Nephron (organoid): ENCODE measurements at regions not wholly inside any gene's neighbourhood (a gene's known extent, or its start where the extent isn't known, plus 50 kb on each side); places are given as distances from the start of the nearest gene placed in this dataset.

ENCODE experiments used
- H3K27ac Mint-ChIP-seq, 3 experiments: 2 replicates each; pipeline ENCODE4 v1.8.0; 2020; ENCODE audit warnings: mixed read lengths in 3 of 3, mild to moderate bottlenecking in 2 of 3, moderate library complexity in 1 of 3
- H3K27me3 Mint-ChIP-seq: 2 replicates; pipeline ENCODE4 v1.8.0; 2021; ENCODE audit warnings: low read depth, mild to moderate bottlenecking, moderate library complexity, mixed read lengths
- H3K36me3 Mint-ChIP-seq: 2 replicates; pipeline ENCODE4 v1.8.0; 2020; ENCODE audit warnings: low read depth, mixed read lengths
- H3K4me1 Mint-ChIP-seq: 2 replicates; pipeline ENCODE4 v1.8.0; 2020; ENCODE audit warnings: mixed read lengths
- H3K4me3 Mint-ChIP-seq, 3 experiments: 2 replicates each; pipeline ENCODE4 v1.8.0; 2020; ENCODE audit warnings: mild to moderate bottlenecking in 3 of 3, mixed read lengths in 3 of 3, moderate library complexity in 2 of 3
- H3K9me3 Mint-ChIP-seq: 2 replicates; pipeline ENCODE4 v1.8.0; 2020; ENCODE audit warnings: mixed read lengths
- TF ChIP-seq, protein P1 (sequence below), 3 experiments: fragments of 200-600 bp; sonication (generic); IDR thresholded peaks; one replicate each; pipeline ENCODE4 v1.5.0; 2021; ENCODE audit warnings: antibody characterized with exemption in 3 of 3; ENCODE audit not compliant: unreplicated experiment in 3 of 3

DNA sequence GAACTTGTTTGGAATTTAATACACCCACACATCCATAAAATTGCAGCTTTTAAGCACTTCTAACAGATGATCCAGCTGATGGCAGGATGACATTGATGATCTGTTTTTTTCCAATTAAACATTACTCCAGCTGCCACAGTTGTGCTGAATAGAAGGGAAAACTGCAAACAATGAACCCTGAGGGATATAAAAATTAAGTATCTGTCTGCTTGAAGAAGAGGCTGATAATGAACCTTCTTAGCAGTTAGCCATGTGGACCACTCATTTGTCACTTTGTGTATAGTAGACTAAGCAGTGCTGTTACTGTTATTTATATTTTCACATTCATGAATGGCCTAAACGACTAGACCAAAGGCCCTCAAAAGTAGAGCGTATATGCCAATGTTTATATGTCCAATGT, 1201.0 kb upstream of the LRRTM1 start:
- Mint-ChIP-seq H3K4me1 (no peaks in the 10 kb centered on the region), H3K4me3 (no peak overlapping the region), H3K27ac (no peak overlapping the region), H3K36me3 (no peaks in the 10 kb centered on the region), H3K27me3 (no peaks in the 10 kb centered on the region), H3K9me3 (no peaks in the 10 kb centered on the region)
- TF ChIP-seq, protein P1, sequence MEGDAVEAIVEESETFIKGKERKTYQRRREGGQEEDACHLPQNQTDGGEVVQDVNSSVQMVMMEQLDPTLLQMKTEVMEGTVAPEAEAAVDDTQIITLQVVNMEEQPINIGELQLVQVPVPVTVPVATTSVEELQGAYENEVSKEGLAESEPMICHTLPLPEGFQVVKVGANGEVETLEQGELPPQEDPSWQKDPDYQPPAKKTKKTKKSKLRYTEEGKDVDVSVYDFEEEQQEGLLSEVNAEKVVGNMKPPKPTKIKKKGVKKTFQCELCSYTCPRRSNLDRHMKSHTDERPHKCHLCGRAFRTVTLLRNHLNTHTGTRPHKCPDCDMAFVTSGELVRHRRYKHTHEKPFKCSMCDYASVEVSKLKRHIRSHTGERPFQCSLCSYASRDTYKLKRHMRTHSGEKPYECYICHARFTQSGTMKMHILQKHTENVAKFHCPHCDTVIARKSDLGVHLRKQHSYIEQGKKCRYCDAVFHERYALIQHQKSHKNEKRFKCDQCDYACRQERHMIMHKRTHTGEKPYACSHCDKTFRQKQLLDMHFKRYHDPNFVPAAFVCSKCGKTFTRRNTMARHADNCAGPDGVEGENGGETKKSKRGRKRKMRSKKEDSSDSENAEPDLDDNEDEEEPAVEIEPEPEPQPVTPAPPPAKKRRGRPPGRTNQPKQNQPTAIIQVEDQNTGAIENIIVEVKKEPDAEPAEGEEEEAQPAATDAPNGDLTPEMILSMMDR (IDR thresholded peaks at IDR 0.05; ENCODE audit: unreplicated experiment in 3 of 3), result no peak

DNA sequence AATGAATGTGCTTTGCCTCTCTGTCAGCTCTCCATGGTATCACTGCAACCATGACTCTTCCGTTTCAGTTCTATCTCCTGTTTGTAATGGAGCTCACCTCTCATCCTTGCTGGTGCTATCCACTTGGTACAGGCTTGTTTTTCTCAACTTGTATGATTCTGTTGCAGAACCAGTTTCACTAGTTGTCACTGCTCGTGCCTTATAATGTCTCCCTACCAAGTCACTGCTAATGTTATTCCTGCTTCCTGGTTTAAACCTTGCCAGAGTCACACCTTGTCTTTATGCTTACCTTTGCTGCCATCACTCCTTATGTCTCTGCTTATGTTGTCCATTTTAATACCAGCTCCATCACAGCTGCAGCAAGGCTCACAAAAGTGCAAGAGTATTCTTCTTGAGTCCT, 1191.0 kb upstream of the LRRTM1 start:
- Mint-ChIP-seq H3K4me3 (no peak overlapping the region), H3K4me1 (no peaks in the 10 kb centered on the region), H3K36me3 (no peaks in the 10 kb centered on the region), H3K27ac (no peak overlapping the region), H3K9me3 (no peaks in the 10 kb centered on the region), H3K27me3 (no peaks in the 10 kb centered on the region)
- TF ChIP-seq, protein P1 (IDR thresholded peaks at IDR 0.05; ENCODE audit: unreplicated experiment in 3 of 3), result no peak

DNA sequence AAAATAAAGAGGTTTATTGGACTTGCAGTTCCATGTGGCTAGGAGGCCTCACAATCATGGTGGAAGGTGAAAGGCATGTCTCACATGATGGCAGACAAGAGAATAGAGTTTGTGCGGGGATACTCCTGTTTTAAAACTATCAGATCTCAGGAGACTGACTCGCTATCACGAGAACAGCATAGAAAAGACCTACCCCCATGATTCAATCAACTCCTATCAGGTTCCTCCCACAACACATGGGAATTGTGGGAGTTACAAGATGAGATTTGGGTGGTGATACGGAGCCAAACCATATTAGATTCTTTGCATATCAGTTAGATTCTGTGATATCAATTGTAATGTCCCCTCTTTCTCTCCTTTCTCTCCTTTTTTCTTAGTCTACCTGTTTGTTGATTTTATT, 1178.7 kb upstream of the LRRTM1 start:
- Mint-ChIP-seq H3K27ac (no peak overlapping the region), H3K9me3 (peaks cover 5% of the 10 kb centered on the region), H3K4me1 (no peaks in the 10 kb centered on the region), H3K36me3 (no peaks in the 10 kb centered on the region), H3K4me3 (no peak overlapping the region), H3K27me3 (no peaks in the 10 kb centered on the region)
- TF ChIP-seq, protein P1 (IDR thresholded peaks at IDR 0.05; ENCODE audit: unreplicated experiment in 3 of 3), result no peak

DNA sequence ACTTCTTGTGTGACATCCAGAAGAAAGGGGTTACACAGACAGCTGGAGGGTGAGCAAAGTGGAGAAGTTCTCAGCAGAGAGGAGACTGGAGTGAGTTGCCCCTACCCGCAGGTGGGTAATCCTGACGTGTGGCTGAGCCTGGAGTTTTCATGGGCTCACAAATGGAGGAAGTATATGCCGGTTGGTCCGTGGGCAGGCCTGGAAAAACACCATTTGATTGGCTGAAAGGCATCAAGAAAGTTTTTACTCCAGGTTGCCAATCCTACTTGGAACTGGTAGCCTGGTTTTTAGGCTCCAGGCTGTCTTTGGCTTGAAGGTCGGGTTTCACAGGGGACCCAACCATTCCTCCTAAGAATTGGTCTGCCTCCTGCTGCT, 1177.4 kb upstream of the LRRTM1 start:
- H3K4me1 Mint-ChIP-seq, result no peaks in the 10 kb centered on the region
- no peaks in the 10 kb centered on the region for H3K27me3 Mint-ChIP-seq
- TF ChIP-seq, protein P1 (IDR thresholded peaks at IDR 0.05; ENCODE audit: unreplicated experiment in 3 of 3), result no peak
- no peak overlapping the region for H3K27ac Mint-ChIP-seq
- no peak overlapping the region for H3K4me3 Mint-ChIP-seq
- H3K36me3 Mint-ChIP-seq, result no peaks in the 10 kb centered on the region
- peaks cover 6% of the 10 kb centered on the region for H3K9me3 Mint-ChIP-seq

DNA sequence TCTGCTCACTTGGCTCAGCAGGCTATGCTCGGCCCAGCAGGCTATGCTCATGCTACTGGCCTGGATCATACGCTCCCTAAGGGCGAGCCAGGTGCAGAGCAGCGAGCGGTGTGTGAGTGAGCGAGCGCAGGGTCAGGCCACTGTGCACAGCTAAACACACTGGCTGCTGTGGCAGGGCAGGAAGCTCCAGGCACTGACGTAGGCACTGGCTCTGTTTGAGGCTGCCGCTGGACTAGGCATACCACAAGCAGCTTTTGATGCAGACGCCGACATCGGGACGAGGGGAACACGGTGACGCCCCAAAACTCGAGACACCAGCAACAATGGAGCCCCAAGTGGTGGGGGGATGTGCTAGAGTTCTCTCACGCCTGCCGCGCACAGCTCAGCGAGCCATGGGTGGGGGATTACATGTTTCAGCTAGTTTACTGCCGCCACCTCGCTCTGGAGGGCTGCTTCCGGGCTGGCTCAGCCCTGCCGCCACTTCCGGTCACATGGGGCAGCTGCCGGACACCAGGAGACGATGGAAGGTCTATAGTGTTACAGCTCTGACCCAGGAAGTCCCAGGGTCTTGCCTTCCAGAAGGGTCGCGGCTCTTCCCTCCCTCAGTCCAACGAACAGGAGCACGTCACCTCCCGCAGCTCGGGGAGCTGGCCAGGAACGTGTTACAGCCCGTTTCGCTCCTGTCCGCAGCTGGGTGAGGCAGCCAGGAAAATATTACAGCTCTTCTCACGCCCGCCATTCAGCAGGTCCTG, 1176.9 kb upstream of the LRRTM1 start:
- TF ChIP-seq, protein P1 (IDR thresholded peaks at IDR 0.05; ENCODE audit: unreplicated experiment in 3 of 3), result no peak
- Mint-ChIP-seq H3K27ac (no peak overlapping the region), H3K9me3 (peaks cover 5% of the 10 kb centered on the region), H3K4me3 (no peak overlapping the region), H3K4me1 (no peaks in the 10 kb centered on the region), H3K27me3 (no peaks in the 10 kb centered on the region), H3K36me3 (no peaks in the 10 kb centered on the region)

DNA sequence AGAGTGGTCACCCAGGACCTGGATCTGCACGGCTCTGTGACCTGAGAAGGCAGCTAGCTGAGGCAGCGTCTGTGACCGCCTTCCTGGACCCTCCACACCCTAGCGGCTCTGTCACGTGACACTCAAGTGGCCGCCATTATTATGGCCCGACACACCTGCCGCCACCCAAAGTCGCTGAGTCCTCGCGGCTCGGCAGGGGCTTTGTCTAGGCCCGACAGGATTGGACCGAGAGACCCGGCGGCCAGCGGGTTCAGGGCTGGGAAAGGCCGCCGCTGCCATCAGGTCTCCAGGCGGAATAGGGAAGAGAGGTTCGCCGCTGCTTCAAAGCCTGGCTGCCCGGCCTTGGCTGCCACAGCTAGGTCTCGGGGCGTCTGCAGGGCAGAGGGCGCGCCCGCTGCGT, 1162.5 kb upstream of the LRRTM1 start:
- H3K36me3 Mint-ChIP-seq, result no peaks in the 10 kb centered on the region

More for the DNA sequence above, 1162.5 kb upstream of the LRRTM1 start:
- no peaks in the 10 kb centered on the region for H3K9me3 Mint-ChIP-seq
- no peaks in the 10 kb centered on the region for H3K4me1 Mint-ChIP-seq
- H3K27me3 Mint-ChIP-seq, result no peaks in the 10 kb centered on the region
- no peak overlapping the region for H3K27ac Mint-ChIP-seq
- TF ChIP-seq, protein P1 (IDR thresholded peaks at IDR 0.05; ENCODE audit: unreplicated experiment in 3 of 3), result no peak
- no peak overlapping the region for H3K4me3 Mint-ChIP-seq
